Neural progenitor cell (in vitro differentiated cells): ENCODE measurements at regions not wholly inside any gene's neighbourhood (a gene's known extent, or its start where the extent isn't known, plus 50 kb on each side); places are given as distances from the start of the nearest gene placed in this dataset.

Experiments
- EZH2phosphoT487 ChIP-seq: fragments of 200-600 bp; sonication (generic); IDR thresholded peaks from 2 replicates; pipeline ENCODE4 v1.6.1; 2017; ENCODE audit warnings: antibody characterized with exemption
- TF ChIP-seq, protein P1 (sequence below): fragments of 200-600 bp; sonication (generic); IDR thresholded peaks from 2 replicates; pipeline ENCODE4 v1.5.1; 2017; ENCODE audit warnings: antibody characterized with exemption, mild to moderate bottlenecking

DNA sequence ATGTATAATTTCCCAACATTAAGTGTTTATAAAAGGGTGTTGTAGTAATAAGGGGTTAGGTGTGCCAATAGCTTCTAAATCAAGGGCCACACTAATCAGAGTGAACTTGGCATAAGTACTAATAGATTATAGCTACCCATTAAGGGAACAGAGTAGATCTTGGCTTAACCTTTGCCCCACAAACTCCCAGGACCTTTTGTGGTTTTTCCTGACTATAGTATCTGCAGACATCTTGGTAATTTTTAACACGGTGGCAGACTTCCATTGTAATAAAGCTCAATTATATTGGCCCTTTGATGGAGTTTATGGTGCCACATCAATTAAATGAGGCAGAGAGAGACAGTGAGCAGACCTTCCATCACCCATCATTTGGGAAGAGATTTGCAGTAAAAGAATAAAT, 358.5 kb upstream of the HNRNPA3 start:
- TF ChIP-seq, protein P1, sequence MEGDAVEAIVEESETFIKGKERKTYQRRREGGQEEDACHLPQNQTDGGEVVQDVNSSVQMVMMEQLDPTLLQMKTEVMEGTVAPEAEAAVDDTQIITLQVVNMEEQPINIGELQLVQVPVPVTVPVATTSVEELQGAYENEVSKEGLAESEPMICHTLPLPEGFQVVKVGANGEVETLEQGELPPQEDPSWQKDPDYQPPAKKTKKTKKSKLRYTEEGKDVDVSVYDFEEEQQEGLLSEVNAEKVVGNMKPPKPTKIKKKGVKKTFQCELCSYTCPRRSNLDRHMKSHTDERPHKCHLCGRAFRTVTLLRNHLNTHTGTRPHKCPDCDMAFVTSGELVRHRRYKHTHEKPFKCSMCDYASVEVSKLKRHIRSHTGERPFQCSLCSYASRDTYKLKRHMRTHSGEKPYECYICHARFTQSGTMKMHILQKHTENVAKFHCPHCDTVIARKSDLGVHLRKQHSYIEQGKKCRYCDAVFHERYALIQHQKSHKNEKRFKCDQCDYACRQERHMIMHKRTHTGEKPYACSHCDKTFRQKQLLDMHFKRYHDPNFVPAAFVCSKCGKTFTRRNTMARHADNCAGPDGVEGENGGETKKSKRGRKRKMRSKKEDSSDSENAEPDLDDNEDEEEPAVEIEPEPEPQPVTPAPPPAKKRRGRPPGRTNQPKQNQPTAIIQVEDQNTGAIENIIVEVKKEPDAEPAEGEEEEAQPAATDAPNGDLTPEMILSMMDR, result no peak
- TF ChIP-seq EZH2phosphoT487, result no peak
